ENCODE measurements at regions not wholly inside any gene's neighbourhood (a gene's known extent, or its start where the extent isn't known, plus 50 kb on each side); places are given as distances from the start of the nearest gene placed in this dataset.
"Not testable (repeated sequence)": the region's sequence is repeated elsewhere in the genome, so short reads cannot be mapped to it uniquely, and the experiment has no call there.

- no peaks in the 10 kb centered on the region for H3K36me3 ChIP-seq (ENCODE audit: control insufficient read depth, insufficient read depth, low read length)
- H3K4me2 ChIP-seq (ENCODE audit: low read length): no peak overlapping the region
- TF ChIP-seq CTCF (IDR thresholded peaks at IDR 0.05): no peak
- H3K9me3 ChIP-seq (ENCODE audit: control insufficient read depth, low read length): no peaks in the 10 kb centered on the region
- H3K79me2 ChIP-seq: no peaks in the 10 kb centered on the region
- H3K4me1 ChIP-seq: no peaks in the 10 kb centered on the region
- H2AFZ ChIP-seq: no peak overlapping the region
- no peak overlapping the region for H3K4me3 ChIP-seq (ENCODE audit: low read depth, low read length)
- H3K27ac ChIP-seq: no peak overlapping the region
- no peak overlapping the region for H3K9ac ChIP-seq
- H3K27me3 ChIP-seq (ENCODE audit: control insufficient read depth, insufficient read depth, low read length): no peaks in the 10 kb centered on the region
Observed at GRCh38 chr5:15284706-15285105, 215.3 kb upstream of the FBXL7 start.

DNA sequence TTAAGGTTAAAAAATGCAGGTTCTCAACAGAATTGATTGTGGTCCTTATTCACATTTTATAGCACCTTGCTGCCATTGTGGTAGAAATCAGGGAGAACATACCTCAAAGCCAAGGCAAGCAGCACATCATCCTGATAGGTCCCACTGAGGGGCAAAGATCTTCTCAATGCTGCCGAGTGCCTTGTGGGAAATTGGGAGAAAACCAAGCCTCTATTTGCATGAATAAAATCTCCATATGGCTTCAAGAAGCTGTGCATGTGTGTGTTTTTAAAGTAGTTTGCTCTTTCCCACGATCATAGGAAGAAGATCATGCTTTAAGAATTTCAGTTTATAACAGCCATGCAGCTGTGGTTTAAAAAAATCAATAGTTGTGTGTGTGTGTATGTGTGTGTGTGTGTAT is 216.9 kb upstream of the FBXL7 start:
- Histone ChIP-seq H3K4me3 (ENCODE audit: low read depth, low read length) (no peak overlapping the region), H3K27me3 (ENCODE audit: control insufficient read depth, insufficient read depth, low read length) (no peaks in the 10 kb centered on the region), H3K36me3 (ENCODE audit: control insufficient read depth, insufficient read depth, low read length) (no peaks in the 10 kb centered on the region), H3K27ac (no peak overlapping the region), H3K4me2 (ENCODE audit: low read length) (no peak overlapping the region), H3K79me2 (no peaks in the 10 kb centered on the region), H2AFZ (no peak overlapping the region), H3K9ac (no peak overlapping the region), H3K9me3 (ENCODE audit: control insufficient read depth, low read length) (no peaks in the 10 kb centered on the region), H3K4me1 (no peaks in the 10 kb centered on the region)
- no peak for TF ChIP-seq CTCF (IDR thresholded peaks at IDR 0.05)

GRCh38 chr5:15282611-15283010 is 217.4 kb upstream of the FBXL7 start:
- Histone ChIP-seq H3K4me2 (ENCODE audit: low read length) (no peak overlapping the region), H3K27ac (no peak overlapping the region), H3K4me3 (ENCODE audit: low read depth, low read length) (no peak overlapping the region), H3K36me3 (ENCODE audit: control insufficient read depth, insufficient read depth, low read length) (no peaks in the 10 kb centered on the region), H3K9me3 (ENCODE audit: control insufficient read depth, low read length) (no peaks in the 10 kb centered on the region), H3K27me3 (ENCODE audit: control insufficient read depth, insufficient read depth, low read length) (no peaks in the 10 kb centered on the region), H3K79me2 (no peaks in the 10 kb centered on the region), H2AFZ (no peak overlapping the region), H3K9ac (no peak overlapping the region), H3K4me1 (no peaks in the 10 kb centered on the region)
- TF ChIP-seq CTCF (IDR thresholded peaks at IDR 0.05): no peak

- H3K4me1 ChIP-seq; H3K36me3 ChIP-seq (ENCODE audit: control insufficient read depth, insufficient read depth, low read length); H3K9me3 ChIP-seq (ENCODE audit: control insufficient read depth, low read length); H3K9ac ChIP-seq; H3K79me2 ChIP-seq; H3K27me3 ChIP-seq (ENCODE audit: control insufficient read depth, insufficient read depth, low read length); H3K27ac ChIP-seq; H3K4me2 ChIP-seq (ENCODE audit: low read length); H2AFZ ChIP-seq; H3K4me3 ChIP-seq (ENCODE audit: low read depth, low read length): not testable (repeated sequence)
Observed at GRCh38 chr5:15271596-15271995, 228.4 kb upstream of the FBXL7 start.

GRCh38 chr5:15267966-15268365 is 232.0 kb upstream of the FBXL7 start:
- H3K27me3 ChIP-seq (ENCODE audit: control insufficient read depth, insufficient read depth, low read length): no peaks in the 10 kb centered on the region
- H3K4me1 ChIP-seq: no peaks in the 10 kb centered on the region
- no peak overlapping the region for H3K4me3 ChIP-seq (ENCODE audit: low read depth, low read length)
- H3K4me2 ChIP-seq (ENCODE audit: low read length): no peak overlapping the region
- no peaks in the 10 kb centered on the region for H3K36me3 ChIP-seq (ENCODE audit: control insufficient read depth, insufficient read depth, low read length)
- no peak overlapping the region for H3K9ac ChIP-seq
- TF ChIP-seq CTCF (IDR thresholded peaks at IDR 0.05): no peak
- no peak overlapping the region for H3K27ac ChIP-seq
- H3K9me3 ChIP-seq (ENCODE audit: control insufficient read depth, low read length): no peaks in the 10 kb centered on the region
- no peaks in the 10 kb centered on the region for H3K79me2 ChIP-seq
- no peak overlapping the region for H2AFZ ChIP-seq
